AG09319 (cell line): ENCODE measurements at regions not wholly inside any gene's neighbourhood (a gene's known extent, or its start where the extent isn't known, plus 50 kb on each side); places are given as distances from the start of the nearest gene placed in this dataset.

Source experiments
- DNase-seq: peaks from one replicate; pipeline ENCODE4 v3.0.0-alpha.2; 2010; ENCODE audit warnings: low read depth; ENCODE audit errors: extremely low read depth
- TF ChIP-seq, protein P1 (sequence below): IDR thresholded peaks from 2 replicates; pipeline ENCODE4 v1.5.1; 2011; ENCODE audit warnings: low read depth, mild to moderate bottlenecking, inconsistent platforms, low read length, moderate library complexity

GRCh38 chr22:25357132-25357455, 137.7 kb downstream of the CRYBB2 start:
- no peak for DNase-seq
- TF ChIP-seq, protein P1, sequence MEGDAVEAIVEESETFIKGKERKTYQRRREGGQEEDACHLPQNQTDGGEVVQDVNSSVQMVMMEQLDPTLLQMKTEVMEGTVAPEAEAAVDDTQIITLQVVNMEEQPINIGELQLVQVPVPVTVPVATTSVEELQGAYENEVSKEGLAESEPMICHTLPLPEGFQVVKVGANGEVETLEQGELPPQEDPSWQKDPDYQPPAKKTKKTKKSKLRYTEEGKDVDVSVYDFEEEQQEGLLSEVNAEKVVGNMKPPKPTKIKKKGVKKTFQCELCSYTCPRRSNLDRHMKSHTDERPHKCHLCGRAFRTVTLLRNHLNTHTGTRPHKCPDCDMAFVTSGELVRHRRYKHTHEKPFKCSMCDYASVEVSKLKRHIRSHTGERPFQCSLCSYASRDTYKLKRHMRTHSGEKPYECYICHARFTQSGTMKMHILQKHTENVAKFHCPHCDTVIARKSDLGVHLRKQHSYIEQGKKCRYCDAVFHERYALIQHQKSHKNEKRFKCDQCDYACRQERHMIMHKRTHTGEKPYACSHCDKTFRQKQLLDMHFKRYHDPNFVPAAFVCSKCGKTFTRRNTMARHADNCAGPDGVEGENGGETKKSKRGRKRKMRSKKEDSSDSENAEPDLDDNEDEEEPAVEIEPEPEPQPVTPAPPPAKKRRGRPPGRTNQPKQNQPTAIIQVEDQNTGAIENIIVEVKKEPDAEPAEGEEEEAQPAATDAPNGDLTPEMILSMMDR: no peak

DNA sequence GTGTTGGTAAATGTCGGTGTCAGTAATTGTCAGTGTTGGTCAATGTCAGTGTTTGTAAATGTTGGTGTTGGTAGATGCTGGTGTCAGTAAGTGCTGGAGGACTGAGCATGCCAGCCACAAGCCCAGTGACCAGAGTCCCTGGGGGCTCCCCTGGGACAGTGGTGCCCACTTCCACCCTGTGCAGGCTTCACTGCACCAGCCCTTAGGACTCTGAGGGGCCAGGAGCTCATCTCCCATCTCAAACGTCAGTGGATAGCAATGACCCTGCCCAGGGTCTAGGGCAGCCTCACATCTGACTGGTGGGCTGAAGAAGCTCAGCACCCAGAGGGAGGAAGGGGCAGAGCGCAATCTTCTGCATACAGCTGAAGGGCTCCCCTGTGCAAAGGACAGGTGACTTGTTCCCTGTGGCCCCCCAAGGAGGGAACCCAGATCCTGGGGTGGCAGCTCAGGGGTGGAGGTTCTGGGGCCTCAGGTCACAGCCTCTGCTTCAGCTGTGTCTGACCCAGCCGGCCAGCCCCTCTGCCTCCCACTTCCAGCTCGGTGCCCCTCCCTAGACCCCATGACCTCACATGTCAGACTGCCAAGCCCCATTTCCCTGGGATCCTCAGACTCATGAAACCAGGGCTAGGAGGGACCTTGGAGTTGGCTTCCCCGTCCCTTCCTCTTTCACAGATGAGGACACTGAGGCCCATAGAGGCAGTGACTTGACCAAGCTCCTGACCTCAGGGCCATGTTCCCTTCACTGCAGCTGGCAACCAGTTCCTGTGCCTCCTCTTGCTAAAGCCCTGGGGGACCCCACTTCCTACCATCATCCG, 138.4 kb downstream of the CRYBB2 start:
- DNase-seq: no peak
- TF ChIP-seq, protein P1: no peak

DNA sequence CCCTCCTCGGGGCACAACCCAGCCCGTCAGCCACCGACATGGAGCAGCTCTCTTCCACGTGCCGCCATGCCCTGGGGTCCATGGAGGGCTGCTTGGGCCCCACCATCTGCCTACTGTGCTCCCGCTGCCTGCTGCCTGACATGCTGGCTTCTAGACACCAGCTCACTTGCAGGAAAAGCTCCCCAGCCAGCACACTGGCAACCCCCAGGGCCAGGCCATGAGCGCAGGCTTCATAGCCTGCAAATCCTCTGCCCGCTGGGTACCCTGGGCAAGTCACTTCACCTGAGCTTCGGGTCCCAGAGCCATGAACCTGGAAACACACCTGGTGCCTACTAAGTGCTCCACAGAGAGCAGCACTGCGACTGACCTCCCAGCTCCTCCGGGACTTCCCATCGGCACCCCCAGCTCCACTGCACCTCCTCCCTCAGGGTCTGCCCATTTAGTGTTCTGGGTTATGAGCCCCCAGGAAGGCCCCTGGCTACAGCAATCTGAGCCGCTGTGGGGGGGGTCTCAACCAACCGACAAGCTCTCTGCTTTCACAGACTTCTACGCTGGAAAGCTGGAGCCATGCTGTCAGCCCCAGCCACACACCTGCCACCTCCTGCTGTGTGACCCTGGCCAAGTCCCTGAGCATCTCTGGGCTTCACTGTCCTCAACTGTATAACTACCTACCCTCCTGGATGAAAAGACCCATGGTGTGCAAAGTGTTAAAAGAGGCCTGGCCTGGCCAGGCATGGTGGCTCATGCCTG, 139.2 kb downstream of the CRYBB2 start:
- DNase-seq: no peak
- TF ChIP-seq, protein P1: no peak

DNA sequence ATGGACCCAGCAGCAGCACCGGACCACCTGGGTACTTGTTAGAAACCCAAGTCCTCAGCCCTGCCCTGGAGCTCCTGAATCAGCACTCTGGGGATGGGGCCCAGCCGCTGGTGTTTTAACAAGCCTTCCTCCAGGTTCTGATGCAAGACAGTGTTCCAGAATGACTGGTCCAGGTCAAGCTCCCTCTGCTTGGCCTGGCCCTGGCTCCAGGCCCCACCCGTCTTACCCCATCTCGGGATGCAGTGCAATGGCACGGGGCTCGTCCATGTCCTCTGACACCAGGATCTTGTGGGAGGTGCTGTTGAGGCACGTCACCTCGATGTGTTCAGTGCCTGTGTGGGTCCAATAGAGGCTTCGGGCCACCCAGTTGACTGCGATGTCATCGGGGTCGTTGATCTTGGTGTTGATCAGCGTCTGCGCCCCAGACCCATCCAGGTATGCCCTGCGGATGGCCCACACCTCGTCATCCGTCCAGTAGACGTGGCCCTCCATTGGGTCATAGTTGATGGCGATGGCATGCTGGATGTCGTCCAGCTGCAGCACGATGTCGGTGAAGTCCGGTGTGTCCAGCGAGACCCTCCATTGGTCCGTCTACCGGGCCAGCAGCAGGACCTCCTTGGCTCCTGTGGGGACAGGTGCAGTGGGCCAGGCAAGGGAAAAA, 140.3 kb downstream of the CRYBB2 start:
- TF ChIP-seq, protein P1: no peak
- DNase-seq: no peak

DNA sequence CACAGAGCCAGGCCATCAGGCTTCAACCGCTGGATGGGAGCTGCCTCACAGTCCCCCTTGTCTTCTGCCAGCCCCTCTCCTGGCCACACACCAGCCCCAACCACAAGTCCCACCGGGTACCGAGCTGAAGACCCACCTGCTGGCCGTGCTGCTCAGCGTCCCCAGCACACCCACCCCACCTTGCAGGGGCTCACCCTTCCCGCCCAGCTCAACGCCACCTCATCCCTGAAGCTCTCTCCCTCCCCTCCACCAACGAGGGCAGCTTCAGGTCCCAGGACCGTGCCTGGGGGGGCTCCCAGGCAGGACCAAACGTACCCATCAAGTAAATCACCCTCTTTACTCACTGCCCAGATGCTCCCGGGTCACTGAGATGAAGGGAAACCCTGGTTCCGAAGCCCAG, 141.0 kb downstream of the CRYBB2 start:
- DNase-seq: no peak
- TF ChIP-seq, protein P1: no peak

- TF ChIP-seq, protein P1: no peak
- DNase-seq: no peak
Measured at GRCh38 chr22:25360891-25361645, 141.6 kb downstream of the CRYBB2 start.
